T1000 (cell line): ENCODE measurements at regions not wholly inside any gene's neighbourhood (a gene's known extent, or its start where the extent isn't known, plus 50 kb on each side); places are given as distances from the start of the nearest gene placed in this dataset.
"Not testable (repeated sequence)": the region's sequence is repeated elsewhere in the genome, so short reads cannot be mapped to it uniquely, and the experiment has no call there.

Experiments
- DNase-seq: peaks from one replicate; lab custom pipeline; 2025; ENCODE audit warnings: mixed read lengths; lab: John Stamatoyannopoulos, UW

DNA sequence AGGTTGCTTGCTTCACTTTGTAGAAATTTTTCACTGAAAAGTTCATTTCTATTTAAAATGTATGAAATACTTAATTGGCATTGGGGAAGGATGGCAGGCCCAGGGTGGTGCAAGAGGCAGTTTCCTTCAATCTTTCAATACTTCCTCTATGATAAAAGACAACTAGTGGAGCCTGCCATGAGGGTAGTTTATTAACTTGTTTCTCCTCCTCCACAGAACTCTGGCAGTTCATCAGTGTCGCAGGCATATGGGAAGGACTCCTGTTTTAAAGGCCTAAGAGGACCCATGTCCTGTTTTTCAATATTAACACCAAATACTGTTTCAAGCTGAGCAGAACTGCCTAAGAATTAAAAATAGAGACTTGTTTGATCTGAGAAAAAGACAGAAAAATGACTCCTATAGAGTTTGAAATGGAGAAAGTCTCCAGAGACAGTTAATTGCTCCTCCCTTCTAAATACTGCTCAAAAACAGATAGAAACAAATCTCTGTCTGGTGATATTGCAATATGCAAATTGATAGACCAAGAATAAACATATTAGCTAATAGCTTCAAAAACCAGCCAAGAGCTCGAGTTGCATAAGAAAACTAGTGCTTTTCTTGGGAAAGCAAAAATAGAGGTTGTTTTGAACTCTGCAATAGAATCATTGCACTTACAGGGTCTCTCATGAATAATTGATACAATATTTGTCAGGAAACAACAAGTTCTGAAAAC is 665.7 kb upstream of the SLC35B3 start:
- DNase-seq: no peak

GRCh38 chr6:9095729-9096128 is 660.4 kb upstream of the SLC35B3 start:
- no peak for DNase-seq

- DNase-seq: no peak
These were observed 659.8 kb upstream of the SLC35B3 start for GRCh38 chr6:9095137-9095536.

GRCh38 chr6:9089724-9090123 is 654.4 kb upstream of the SLC35B3 start:
- DNase-seq: no peak

DNA sequence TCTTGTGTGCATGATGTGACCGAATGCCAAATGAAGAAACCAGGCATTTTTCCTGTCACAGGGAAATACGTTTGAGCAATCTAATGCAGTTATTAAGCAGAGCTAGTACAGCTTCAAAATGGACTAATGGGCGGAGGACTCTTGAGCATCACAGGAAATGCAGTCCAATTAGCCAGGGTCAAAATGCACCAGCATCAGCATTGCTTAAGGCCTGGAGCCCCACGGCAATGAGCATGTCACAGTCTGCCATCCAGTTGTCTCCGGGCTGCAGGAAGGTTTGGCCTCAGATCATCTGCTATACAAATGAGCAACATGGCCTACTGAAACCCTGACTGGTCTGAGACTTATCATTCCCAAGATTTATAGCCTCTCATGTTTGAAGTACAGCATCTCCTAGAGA is 652.1 kb upstream of the SLC35B3 start:
- DNase-seq: no peak

GRCh38 chr6:9086331-9086730 is 651.0 kb upstream of the SLC35B3 start:
- no peak for DNase-seq

DNA sequence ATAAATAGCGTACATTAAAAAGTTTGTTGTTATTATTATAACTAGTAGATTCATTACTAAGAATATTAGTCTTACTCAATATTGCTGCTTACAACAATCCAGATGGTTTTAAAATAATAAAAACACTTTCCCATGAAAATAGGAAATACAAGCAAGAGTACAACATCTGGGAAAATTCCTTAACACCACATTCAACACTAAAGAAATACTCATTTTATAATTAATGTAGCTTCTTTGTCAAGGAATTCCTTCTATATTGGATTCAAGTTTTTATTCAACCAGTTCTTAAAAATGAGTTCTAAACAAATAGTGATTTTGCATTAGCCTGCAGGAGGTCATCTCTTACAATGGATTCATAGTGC is 650.3 kb upstream of the SLC35B3 start:
- no peak for DNase-seq

DNA sequence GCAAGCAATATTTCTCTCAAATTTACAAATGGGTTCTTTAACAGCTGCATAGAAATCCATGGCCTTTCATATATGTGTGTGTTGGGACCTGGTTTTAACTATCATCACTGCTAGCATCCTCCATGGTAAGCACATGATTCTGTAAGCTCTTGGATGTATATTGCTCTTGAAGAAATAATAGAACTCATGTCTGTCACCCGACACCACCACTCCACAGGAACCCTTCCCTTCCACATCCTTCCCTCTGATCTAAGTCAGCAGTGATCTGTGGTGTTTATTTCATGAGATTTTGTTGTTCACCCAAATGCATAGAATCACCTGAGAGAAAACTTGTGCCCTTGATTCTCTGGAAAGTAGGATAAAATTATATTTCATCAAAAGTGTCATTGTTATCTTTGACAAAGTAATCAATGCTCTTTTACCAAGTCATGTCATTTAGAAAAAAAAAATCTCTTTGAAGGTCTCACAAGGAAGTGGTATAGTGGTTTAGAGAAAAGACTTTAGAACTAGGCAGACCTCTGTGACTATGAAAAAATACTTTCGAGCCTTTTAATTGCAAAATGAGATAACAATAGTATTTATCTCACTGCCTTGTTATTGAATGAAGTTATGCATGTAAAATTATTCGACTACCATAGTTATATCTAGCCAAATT is 649.8 kb upstream of the SLC35B3 start:
- no peak for DNase-seq

DNA sequence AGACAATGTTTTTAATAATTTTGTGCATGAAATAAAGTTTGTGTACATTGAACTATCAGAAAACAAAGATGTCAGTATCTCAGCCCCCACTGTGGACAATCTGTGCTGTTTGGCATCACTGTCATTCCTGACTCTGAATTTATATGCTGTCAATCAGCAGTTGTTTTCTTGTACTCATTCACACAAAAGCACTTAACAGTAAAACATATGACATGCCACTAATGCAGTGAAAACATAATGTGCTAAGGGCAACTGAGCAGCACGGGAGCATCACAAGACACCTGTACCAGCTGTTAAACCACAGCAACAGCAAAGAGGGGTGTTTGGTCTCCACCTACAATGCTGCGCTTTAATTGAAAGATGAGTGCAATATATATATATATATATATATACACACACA is 647.8 kb upstream of the SLC35B3 start:
- no peak for DNase-seq

- DNase-seq: no peak
These were observed 631.4 kb upstream of the SLC35B3 start for GRCh38 chr6:9066726-9067125.

- no peak for DNase-seq
These were observed 628.8 kb upstream of the SLC35B3 start for GRCh38 chr6:9064156-9064555.

DNA sequence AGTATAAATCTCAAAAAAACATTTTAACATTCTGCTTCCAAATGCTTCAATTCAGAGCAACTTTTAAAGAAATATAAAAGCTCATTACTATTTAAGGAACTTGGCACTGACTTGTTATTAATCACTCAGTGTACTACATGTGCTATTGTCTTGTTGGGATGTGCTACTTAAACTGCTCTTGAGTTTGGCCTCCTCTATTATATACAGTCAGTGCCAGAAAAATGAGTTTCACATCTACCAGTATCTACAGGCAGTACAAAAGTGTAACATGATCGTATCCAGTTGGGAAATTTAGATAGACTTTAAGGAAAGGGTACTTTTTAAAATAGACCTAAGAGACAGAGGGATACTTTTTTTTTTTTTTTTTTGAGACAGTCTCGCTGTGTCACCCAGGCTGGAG is 627.3 kb upstream of the SLC35B3 start:
- no peak for DNase-seq

DNA sequence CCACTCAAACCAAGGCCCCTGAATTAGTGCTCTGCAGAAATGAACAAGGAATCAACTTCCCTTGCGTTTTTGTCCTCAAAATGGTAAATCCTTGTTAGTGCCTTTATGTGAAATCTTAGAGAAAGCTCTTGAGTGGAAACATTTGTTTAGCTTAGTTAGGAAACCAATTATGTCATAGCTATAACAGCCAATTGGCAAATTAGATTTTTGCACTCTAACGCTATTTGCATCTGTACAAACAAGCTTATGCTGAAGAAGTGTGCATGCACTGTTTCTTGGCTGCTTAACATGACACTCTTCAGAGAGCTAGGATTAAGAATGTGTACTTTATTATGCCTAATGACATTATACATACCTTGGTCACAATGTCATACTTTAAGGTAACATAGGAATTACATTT is 622.6 kb upstream of the SLC35B3 start:
- no peak for DNase-seq

- no peak for DNase-seq
These were observed 621.2 kb upstream of the SLC35B3 start for GRCh38 chr6:9056556-9056955.

- no peak for DNase-seq
These were observed 609.1 kb upstream of the SLC35B3 start for GRCh38 chr6:9044426-9044825.

DNA sequence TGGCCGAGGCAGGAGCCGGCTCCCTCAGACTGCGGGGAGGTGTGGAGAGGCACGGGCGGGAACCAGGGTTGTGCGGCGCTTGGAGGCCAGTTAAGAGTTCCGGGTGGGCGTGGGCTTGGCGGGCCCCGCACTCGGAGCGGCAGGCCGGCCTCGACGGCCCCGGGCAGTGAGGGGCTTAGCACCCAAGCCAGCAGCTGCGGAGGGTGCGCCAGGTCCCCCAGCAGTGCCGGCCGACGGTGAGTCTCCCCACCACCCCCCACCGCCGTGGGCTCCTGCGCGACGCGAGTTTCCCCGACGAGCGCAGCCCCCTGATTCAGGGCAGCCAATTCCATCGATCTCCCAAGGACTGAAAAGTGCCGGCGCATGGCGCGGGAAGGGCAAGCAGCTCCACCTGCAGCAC is 605.4 kb upstream of the SLC35B3 start:
- no peak for DNase-seq

GRCh38 chr6:9039258-9039657 is 603.9 kb upstream of the SLC35B3 start:
- DNase-seq: no peak

DNA sequence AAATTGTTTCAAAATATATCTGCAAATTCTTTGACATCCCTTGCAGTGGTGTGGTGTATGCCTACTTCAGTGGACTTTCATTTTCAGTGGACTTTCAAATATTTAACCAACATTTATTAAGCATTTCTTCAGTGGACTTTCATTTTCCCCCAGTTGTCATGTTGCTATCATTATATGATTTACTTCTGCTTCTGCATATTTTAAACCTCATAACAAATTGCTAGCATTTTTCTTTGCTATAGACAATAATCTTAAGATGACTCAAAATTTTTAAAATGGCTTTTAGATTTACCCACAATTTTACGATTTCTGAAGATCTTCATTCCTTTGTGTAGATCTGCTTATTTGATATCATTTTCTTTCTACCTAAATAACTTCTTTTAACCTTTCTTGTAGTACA is 592.7 kb upstream of the SLC35B3 start:
- no peak for DNase-seq

GRCh38 chr6:9025796-9026394 is 590.5 kb upstream of the SLC35B3 start:
- DNase-seq: no peak

DNA sequence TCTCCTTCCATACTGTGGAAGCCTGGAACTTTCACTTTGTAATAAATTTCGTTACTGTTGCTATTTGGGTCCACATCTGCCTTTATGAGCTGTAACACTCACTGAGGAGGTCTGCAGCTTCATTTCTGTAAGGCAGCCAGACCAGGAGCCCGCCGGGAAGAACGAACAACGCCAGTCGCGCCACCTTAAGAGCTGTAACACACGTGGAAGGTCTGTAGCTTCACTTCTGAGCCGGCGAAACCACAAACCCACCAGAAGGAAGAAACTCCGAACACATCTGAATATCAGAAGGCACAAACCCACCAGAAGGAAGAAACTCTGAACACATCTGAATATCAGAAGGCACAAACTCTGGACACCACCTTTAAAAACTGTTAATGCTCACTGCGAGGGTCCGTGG is 589.9 kb upstream of the SLC35B3 start:
- no peak for DNase-seq

GRCh38 chr6:9024246-9024645 is 588.9 kb upstream of the SLC35B3 start:
- not testable (repeated sequence) for DNase-seq

DNA sequence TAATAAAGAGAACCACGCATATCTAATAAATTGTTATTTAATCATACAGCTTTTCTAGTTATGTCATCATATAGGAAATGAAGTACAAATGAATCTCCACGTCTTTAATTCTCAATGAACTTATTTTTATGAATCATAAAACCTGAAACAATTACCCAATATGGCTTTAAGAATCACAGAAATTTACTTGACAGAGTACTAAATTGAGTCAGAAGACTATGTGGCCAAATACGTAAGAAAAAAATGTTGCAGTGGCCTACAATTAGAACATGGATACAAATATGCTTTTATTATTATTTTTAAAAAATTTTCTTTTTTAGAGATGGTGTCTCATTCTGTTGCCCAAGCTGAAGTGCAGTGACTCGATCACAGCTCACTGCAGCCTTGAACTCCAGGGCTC is 584.7 kb upstream of the SLC35B3 start:
- no peak for DNase-seq

- no peak for DNase-seq
These were observed 574.6 kb upstream of the SLC35B3 start for GRCh38 chr6:9009931-9010330.

DNA sequence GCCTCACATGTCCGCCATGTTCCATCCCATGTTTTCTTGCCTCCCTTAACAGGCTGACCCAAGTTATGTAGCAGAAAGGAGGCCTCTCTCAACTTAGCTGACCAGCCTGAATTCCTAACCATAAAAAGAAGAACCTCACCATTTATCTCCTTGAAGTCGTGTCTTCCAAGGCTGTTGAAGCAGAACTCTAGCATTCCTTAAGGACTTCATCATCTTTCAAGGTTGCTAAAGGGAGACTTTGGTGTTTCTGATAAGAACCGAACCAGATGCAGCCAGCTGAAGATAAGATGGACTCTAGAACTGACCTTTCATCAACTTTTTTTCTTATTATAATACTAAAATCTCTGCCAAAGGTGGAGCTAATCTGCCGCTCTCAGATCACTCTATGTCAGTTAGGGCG is 571.7 kb upstream of the SLC35B3 start:
- no peak for DNase-seq
